ENCODE measurements at regions not wholly inside any gene's neighbourhood (a gene's known extent, or its start where the extent isn't known, plus 50 kb on each side); places are given as distances from the start of the nearest gene placed in this dataset.
A peak's percentile ranks its signal among the peaks of the same experiment; 100 is the strongest.

DNA sequence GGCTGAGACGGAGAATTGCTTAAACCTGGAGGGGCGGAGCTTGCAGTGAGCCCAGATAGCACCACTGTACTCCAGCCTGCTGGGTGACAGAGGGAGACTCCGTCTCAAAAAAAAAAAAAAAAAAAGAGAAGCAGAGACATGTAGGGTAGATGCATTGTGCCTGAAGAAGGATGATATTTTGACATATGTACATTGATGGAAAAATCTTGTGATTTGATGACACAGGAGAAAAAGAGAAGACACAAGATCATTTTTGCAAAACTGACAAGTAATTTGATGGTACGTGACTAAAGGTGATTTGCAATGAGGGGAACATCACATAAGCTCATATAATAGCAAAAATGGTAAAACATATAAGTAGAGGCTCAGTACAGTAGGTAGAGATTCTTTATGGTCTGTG, 340.1 kb upstream of the FSTL5 start:
- 63 to 89% methylated on average over 4 of the region's 4 CpGs for WGBS, 2 donors
- H3K36me3 ChIP-seq: no peaks in the 10 kb centered on the region
- DNase-seq: no peak
- H3K4me1 ChIP-seq: no peaks in the 10 kb centered on the region
- TF ChIP-seq POLR2A (IDR thresholded peaks at IDR 0.05) (no peak), EP300 (IDR thresholded peaks at IDR 0.05) (no peak), CTCF (IDR thresholded peaks at IDR 0.05) (no peak), POLR2AphosphoS5 (IDR thresholded peaks at IDR 0.05) (no peak)
- H3K27me3 ChIP-seq: no peaks in the 10 kb centered on the region
- intact Hi-C loops (cut with DNase I): no loop called here
- no peaks in the 10 kb centered on the region for H3K9me3 ChIP-seq
- no peak overlapping the region for H3K27ac ChIP-seq
- no peak overlapping the region for H3K4me3 ChIP-seq

DNA sequence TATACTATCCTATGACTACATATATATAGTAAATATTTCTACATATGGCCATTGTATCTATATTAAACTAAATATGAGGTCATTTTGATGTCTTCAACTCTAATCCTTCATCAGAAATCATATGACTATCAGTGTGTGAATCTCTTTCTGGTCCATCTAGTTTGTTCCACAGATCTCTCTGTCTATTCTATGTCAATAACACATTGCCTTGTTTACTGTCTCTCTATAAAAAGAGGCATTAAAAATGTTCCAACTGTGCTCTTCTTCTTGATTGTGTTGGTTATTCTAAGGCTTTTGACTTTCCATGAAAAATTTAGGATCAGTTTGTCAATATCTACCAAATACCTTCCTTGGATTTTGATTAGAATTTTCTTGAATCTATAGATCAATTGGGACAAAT, 338.3 kb upstream of the FSTL5 start:
- no peak for DNase-seq
- Histone ChIP-seq H3K4me1 (no peaks in the 10 kb centered on the region), H3K27me3 (peaks cover 0 to 3% (median 0%) of the 10 kb centered on the region in 3 donors), H3K27ac (no peak overlapping the region), H3K9me3 (no peaks in the 10 kb centered on the region), H3K36me3 (no peaks in the 10 kb centered on the region), H3K4me3 (no peak overlapping the region)
- intact Hi-C loops (cut with DNase I): no loop called here
- TF ChIP-seq EP300 (IDR thresholded peaks at IDR 0.05) (no peak), CTCF (IDR thresholded peaks at IDR 0.05) (no peak), POLR2A (IDR thresholded peaks at IDR 0.05) (no peak), POLR2AphosphoS5 (IDR thresholded peaks at IDR 0.05) (no peak)

GRCh38 chr4:162499478-162499877, 335.7 kb upstream of the FSTL5 start:
- no peak for TF ChIP-seq EP300 (IDR thresholded peaks at IDR 0.05)
- TF ChIP-seq POLR2A (IDR thresholded peaks at IDR 0.05): no peak
- no peak for TF ChIP-seq POLR2AphosphoS5 (IDR thresholded peaks at IDR 0.05)
- no peak for TF ChIP-seq CTCF (IDR thresholded peaks at IDR 0.05)
- no peak for DNase-seq
- no peaks in the 10 kb centered on the region for H3K36me3 ChIP-seq
- H3K27me3 ChIP-seq: peaks cover 0 to 3% (median 0%) of the 10 kb centered on the region in 3 donors
- H3K9me3 ChIP-seq: no peaks in the 10 kb centered on the region
- no peaks in the 10 kb centered on the region for H3K4me1 ChIP-seq
- WGBS, 2 donors: 77 to 90% methylated on average over 1 of the region's 1 CpG
- no peak overlapping the region for H3K27ac ChIP-seq
- H3K4me3 ChIP-seq: no peak overlapping the region
- intact Hi-C loops (cut with DNase I): loop anchor here (5.0 kb wide), 1 partner anchor 1043 kb away; no protein-coding TSS in a partner anchor

DNA sequence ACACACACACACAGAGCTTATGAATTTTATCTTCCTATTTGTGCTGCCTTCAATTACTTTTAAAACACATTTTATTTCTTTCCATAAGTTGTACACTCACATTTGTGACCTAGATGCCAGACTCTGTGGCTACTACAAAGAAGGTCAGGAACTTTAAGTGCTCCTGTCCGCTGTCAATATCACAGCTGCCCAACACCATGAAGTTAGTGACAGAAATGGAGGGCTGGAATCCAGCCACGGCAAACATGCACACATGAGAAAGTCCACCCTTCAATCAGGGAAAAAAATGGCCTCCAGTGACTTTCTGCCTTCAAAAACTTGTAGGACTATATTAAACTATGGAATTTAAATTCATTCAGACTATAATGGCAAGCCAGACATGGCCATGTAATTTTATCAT, 334.4 kb upstream of the FSTL5 start:
- TF ChIP-seq POLR2AphosphoS5 (IDR thresholded peaks at IDR 0.05): no peak
- TF ChIP-seq POLR2A (IDR thresholded peaks at IDR 0.05): no peak
- TF ChIP-seq CTCF (IDR thresholded peaks at IDR 0.05): no peak
- no peak for TF ChIP-seq EP300 (IDR thresholded peaks at IDR 0.05)
- H3K4me3 ChIP-seq: no peak overlapping the region
- H3K4me1 ChIP-seq: no peaks in the 10 kb centered on the region
- no peak overlapping the region for H3K27ac ChIP-seq
- H3K36me3 ChIP-seq: no peaks in the 10 kb centered on the region
- no peak for DNase-seq
- intact Hi-C loops (cut with DNase I): loop anchor here (1.0 to 5.0 kb wide), 2 partner anchors 834 to 1044 kb away; partner anchors contain the start of gene NPY1R
- 33 to 66% methylated on average over 2 of the region's 2 CpGs for WGBS, 2 donors
- H3K27me3 ChIP-seq: peaks cover 0 to 3% (median 0%) of the 10 kb centered on the region in 3 donors
- no peaks in the 10 kb centered on the region for H3K9me3 ChIP-seq

GRCh38 chr4:162497564-162498167, 333.9 kb upstream of the FSTL5 start:
- Histone ChIP-seq H3K9me3 (no peaks in the 10 kb centered on the region), H3K27me3 (peaks cover 0 to 3% (median 0%) of the 10 kb centered on the region in 3 donors), H3K27ac (no peak overlapping the region), H3K4me3 (no peak overlapping the region), H3K4me1 (no peaks in the 10 kb centered on the region), H3K36me3 (no peaks in the 10 kb centered on the region)
- intact Hi-C loops (cut with DNase I): loop anchor here (1.0 to 5.0 kb wide), 2 partner anchors 835 to 1045 kb away; partner anchors contain the start of gene NPY1R
- TF ChIP-seq CTCF (IDR thresholded peaks at IDR 0.05) (peak; percentile 59 to 87 (median 80)), POLR2A (IDR thresholded peaks at IDR 0.05) (no peak), EP300 (IDR thresholded peaks at IDR 0.05) (no peak), POLR2AphosphoS5 (IDR thresholded peaks at IDR 0.05) (no peak)
- WGBS, 2 donors: 1 to 7% methylated on average over 5 of the region's 5 CpGs
- no peak for DNase-seq
